Caco-2 (cell line): ENCODE measurements at regions not wholly inside any gene's neighbourhood (a gene's known extent, or its start where the extent isn't known, plus 50 kb on each side); places are given as distances from the start of the nearest gene placed in this dataset.
A peak's percentile ranks its signal among the peaks of the same experiment; 100 is the strongest.

Experiments used
- BruUV-seq: library from RNA; stranded (reverse); fragments of 400-500 nt; replicated peaks from 2 replicates; lab custom pipeline; 2021; lab: Mats Ljungman, UMichigan
- CTCF ChIA-PET: fragments of 300-600 bp; sonication (Branson Sonifier 250); formaldehyde crosslinking; loops from one replicate; lab custom pipeline; 2022; ENCODE audit warnings: antibody characterized with exemption; lab: Charles Lee
- POLR2A ChIA-PET: fragments of 300-600 bp; sonication (Branson Sonifier 250); formaldehyde crosslinking; loops from one replicate; lab custom pipeline; 2022; ENCODE audit warnings: antibody characterized with exemption; lab: Charles Lee
- DNase-seq, 2 experiments: peaks; one replicate each; pipeline versions ENCODE4 v3.0.0 to v3.0.0-alpha.2; 2020 to 2022
- H3K27me3 ChIP-seq: replicated peaks from 2 replicates; pipeline ENCODE4 v1.6.0; 2011; ENCODE audit warnings: low read length; ENCODE audit not compliant: control insufficient read depth, insufficient read depth
- H3K36me3 ChIP-seq: 2 replicates; pipeline ENCODE4 v1.5.1; 2011; ENCODE audit warnings: low read length; ENCODE audit not compliant: control insufficient read depth, insufficient read depth
- H3K4me1 ChIP-seq: fragments of 250-450 bp; sonication (Bioruptor Pico); 2 replicates; pipeline ENCODE4 v1.5.1; 2020; ENCODE audit warnings: mild to moderate bottlenecking
- H3K4me3 ChIP-seq: 2 replicates; pipeline ENCODE4 v1.5.1; 2011; ENCODE audit warnings: low read depth, mild to moderate bottlenecking, control low read depth, low read length
- H3K9me3 ChIP-seq: fragments of 250-450 bp; sonication (Bioruptor Pico); 2 replicates; pipeline ENCODE4 v1.5.1; 2020; ENCODE audit warnings: mild to moderate bottlenecking, moderate library complexity
- H3K27ac Mint-ChIP-seq: one replicate; pipeline ENCODE4 v1.8.0; 2022; ENCODE audit warnings: mixed read lengths; ENCODE audit not compliant: unreplicated experiment
- H3K27me3 Mint-ChIP-seq: one replicate; pipeline ENCODE4 v1.8.0; 2022; ENCODE audit warnings: mixed read lengths; ENCODE audit not compliant: insufficient read depth, unreplicated experiment
- H3K36me3 Mint-ChIP-seq: one replicate; pipeline ENCODE4 v1.8.0; 2022; ENCODE audit warnings: mild to moderate bottlenecking, mixed read lengths; ENCODE audit not compliant: insufficient read depth, unreplicated experiment
- H3K4me1 Mint-ChIP-seq: one replicate; pipeline ENCODE4 v1.8.0; 2022; ENCODE audit warnings: low read depth, mixed read lengths; ENCODE audit not compliant: unreplicated experiment
- H3K4me3 Mint-ChIP-seq: one replicate; pipeline ENCODE4 v1.8.0; 2022; ENCODE audit warnings: mild to moderate bottlenecking, moderate library complexity, mixed read lengths; ENCODE audit not compliant: unreplicated experiment
- H3K9me3 Mint-ChIP-seq: one replicate; pipeline ENCODE4 v1.8.0; 2022; ENCODE audit warnings: mixed read lengths; ENCODE audit not compliant: unreplicated experiment
- intact Hi-C: fragments of 100-400 bp; cut with micrococcal nuclease; formaldehyde crosslinking; loops from one replicate; pipeline ENCODE4 v1.10.0; 2022; ENCODE audit not compliant: unreplicated experiment
- TF ChIP-seq, protein P1 (sequence below), 2 experiments: fragments of 200-600 bp in 1 of 2; IDR thresholded peaks; 1 replicate in 1 of 2; 2 replicates in 1 of 2; pipeline versions ENCODE4 v1.5.1 to v1.8.0; 2011 to 2022; ENCODE audit warnings: antibody characterized with exemption in 1 of 2, control low read depth in 1 of 2, inconsistent platforms in 1 of 2, low read depth in 1 of 2, low read length in 1 of 2, mild to moderate bottlenecking in 1 of 2, moderate library complexity in 1 of 2; ENCODE audit not compliant: insufficient read depth in 1 of 2, severe bottlenecking in 1 of 2, unreplicated experiment in 1 of 2

DNA sequence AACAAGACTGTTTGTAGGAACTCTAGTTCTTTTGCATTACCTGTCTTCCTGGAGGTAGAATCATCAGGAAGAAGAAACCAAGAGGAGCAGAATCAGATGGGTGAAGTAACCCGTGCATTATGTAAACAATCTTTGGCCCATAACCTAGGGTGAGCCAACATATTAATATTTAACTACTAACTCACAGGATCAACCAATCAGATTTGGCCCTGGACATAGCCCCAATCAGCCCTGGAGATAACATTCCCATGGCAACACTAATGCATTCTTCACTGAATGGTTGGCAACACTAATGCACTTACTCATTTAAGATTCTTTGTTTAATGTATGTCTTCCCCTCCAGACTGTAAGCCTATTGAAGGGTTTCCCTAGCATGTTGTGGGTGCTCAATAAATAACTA, 72.0 kb upstream of the CTAGE1 start:
- H3K36me3 ChIP-seq: no peaks in the 10 kb centered on the region
- Mint-ChIP-seq H3K4me1 (peaks cover 57% of the 10 kb centered on the region), H3K27ac (peak overlapping the region; percentile 81), H3K27me3 (no peaks in the 10 kb centered on the region), H3K9me3 (peaks cover 8% of the 10 kb centered on the region), H3K36me3 (no peaks in the 10 kb centered on the region), H3K4me3 (no peak overlapping the region)
- H3K27me3 ChIP-seq: no peaks in the 10 kb centered on the region
- TF ChIP-seq, protein P1, sequence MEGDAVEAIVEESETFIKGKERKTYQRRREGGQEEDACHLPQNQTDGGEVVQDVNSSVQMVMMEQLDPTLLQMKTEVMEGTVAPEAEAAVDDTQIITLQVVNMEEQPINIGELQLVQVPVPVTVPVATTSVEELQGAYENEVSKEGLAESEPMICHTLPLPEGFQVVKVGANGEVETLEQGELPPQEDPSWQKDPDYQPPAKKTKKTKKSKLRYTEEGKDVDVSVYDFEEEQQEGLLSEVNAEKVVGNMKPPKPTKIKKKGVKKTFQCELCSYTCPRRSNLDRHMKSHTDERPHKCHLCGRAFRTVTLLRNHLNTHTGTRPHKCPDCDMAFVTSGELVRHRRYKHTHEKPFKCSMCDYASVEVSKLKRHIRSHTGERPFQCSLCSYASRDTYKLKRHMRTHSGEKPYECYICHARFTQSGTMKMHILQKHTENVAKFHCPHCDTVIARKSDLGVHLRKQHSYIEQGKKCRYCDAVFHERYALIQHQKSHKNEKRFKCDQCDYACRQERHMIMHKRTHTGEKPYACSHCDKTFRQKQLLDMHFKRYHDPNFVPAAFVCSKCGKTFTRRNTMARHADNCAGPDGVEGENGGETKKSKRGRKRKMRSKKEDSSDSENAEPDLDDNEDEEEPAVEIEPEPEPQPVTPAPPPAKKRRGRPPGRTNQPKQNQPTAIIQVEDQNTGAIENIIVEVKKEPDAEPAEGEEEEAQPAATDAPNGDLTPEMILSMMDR (IDR thresholded peaks at IDR 0.05; ENCODE audit: insufficient read depth in 1 of 2, low read depth in 1 of 2, low read length in 1 of 2, severe bottlenecking in 1 of 2, unreplicated experiment in 1 of 2): no peak
- peaks cover 47% of the 10 kb centered on the region for H3K4me1 ChIP-seq
- CTCF ChIA-PET: interaction anchor here (1.0 kb wide), 1 partner anchor 73 kb away, joined by 8 read pairs; no protein-coding TSS in a partner anchor
- BruUV-seq: no TSS peak
- H3K9me3 ChIP-seq: 0 out of 2 replicates have a peak, but pooled peaks cover 2% of the 10 kb centered on the region
- intact Hi-C loops: loop anchor here (1.0 to 10.0 kb wide), 6 partner anchors 18 to 495 kb away; no protein-coding TSS in a partner anchor
- POLR2A ChIA-PET: no interaction called here
- no peak overlapping the region for H3K4me3 ChIP-seq
- peak; percentile 77 to 80 for DNase-seq

DNA sequence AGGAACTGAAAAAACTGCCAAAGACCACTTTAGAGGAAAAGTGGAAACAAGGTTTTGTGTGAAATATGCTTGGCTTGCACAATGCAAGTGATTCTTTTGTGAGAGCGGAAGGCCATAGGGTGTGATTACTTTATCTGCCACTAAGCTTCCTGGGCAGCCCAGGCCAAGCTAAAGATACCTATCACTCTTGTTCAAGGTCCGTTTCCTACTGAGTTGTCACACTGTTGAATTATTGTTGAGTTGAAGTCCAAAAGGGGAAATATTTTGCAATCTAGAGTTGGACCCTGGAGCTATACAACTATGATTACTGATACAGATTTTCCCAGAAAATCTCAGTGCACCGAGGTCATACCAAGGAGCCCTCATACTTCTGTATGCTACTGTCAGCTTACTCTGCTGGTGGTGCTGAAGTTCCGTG, 72.7 kb upstream of the CTAGE1 start:
- 0 out of 2 replicates have a peak, but pooled peaks cover 2% of the 10 kb centered on the region for H3K9me3 ChIP-seq
- intact Hi-C loops: loop anchor here (1.0 to 10.0 kb wide), 4 partner anchors 66 to 496 kb away; no protein-coding TSS in a partner anchor
- peaks cover 56% of the 10 kb centered on the region for H3K4me1 Mint-ChIP-seq
- H3K4me1 ChIP-seq: peaks cover 48% of the 10 kb centered on the region
- ChIA-PET POLR2A (no interaction called here), CTCF (interaction anchor here (0.6 to 1.0 kb wide), 3 partner anchors 9 to 508 kb away, joined by 3 to 8 read pairs (median 3); no protein-coding TSS in a partner anchor)
- H3K36me3 Mint-ChIP-seq: no peaks in the 10 kb centered on the region
- no peak overlapping the region for H3K4me3 ChIP-seq
- TF ChIP-seq, protein P1 (IDR thresholded peaks at IDR 0.05; ENCODE audit: insufficient read depth in 1 of 2, low read depth in 1 of 2, low read length in 1 of 2, severe bottlenecking in 1 of 2, unreplicated experiment in 1 of 2): no peak
- no peaks in the 10 kb centered on the region for H3K27me3 Mint-ChIP-seq
- no peaks in the 10 kb centered on the region for H3K27me3 ChIP-seq
- no peak overlapping the region for H3K4me3 Mint-ChIP-seq
- DNase-seq: peak; percentile 46 to 73
- H3K9me3 Mint-ChIP-seq: peaks cover 8% of the 10 kb centered on the region
- H3K36me3 ChIP-seq: no peaks in the 10 kb centered on the region
- no TSS peak for BruUV-seq
- H3K27ac Mint-ChIP-seq: peak overlapping the region; percentile 81

DNA sequence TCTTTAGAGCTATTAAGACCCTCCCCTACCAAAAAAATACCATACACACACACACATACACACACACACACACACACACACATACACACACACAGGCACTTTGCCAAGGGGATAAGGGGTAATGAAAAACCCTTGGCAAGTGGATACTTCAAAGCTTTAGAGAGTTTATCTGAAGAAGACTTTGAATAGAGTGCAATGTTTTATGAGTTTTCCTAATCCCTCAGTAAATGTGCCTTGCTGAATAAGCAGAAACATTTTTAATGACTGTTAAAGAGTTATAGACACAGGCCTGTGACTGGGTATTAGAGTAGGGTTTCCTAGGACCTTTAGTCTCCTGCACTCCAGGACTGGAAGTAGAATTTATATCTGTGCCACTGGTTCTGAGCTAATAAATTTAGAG, 75.5 kb upstream of the CTAGE1 start:
- Mint-ChIP-seq H3K27ac (peak overlapping the region; percentile 76), H3K4me3 (peak overlapping the region; percentile 19), H3K36me3 (no peaks in the 10 kb centered on the region), H3K9me3 (peaks cover 24% of the 10 kb centered on the region), H3K4me1 (peaks cover 49% of the 10 kb centered on the region), H3K27me3 (no peaks in the 10 kb centered on the region)
- TF ChIP-seq, protein P1 (IDR thresholded peaks at IDR 0.05; ENCODE audit: insufficient read depth in 1 of 2, low read depth in 1 of 2, low read length in 1 of 2, severe bottlenecking in 1 of 2, unreplicated experiment in 1 of 2): no peak
- Histone ChIP-seq H3K4me1 (peaks cover 48% of the 10 kb centered on the region), H3K36me3 (no peaks in the 10 kb centered on the region), H3K4me3 (no peak overlapping the region), H3K9me3 (peaks cover 14% of the 10 kb centered on the region), H3K27me3 (no peaks in the 10 kb centered on the region)
- no TSS peak for BruUV-seq
- POLR2A ChIA-PET: interaction anchor here (0.6 to 1.1 kb wide), 2 partner anchors 27 to 890 kb away, joined by 4 to 5 read pairs; no protein-coding TSS in a partner anchor
- intact Hi-C loops: loop anchor here (10.0 kb wide), 2 partner anchors 68 to 498 kb away; no protein-coding TSS in a partner anchor
- CTCF ChIA-PET: interaction anchor here (0.8 to 1.7 kb wide), 3 partner anchors 27 to 70 kb away, joined by 3 to 6 read pairs (median 4); no protein-coding TSS in a partner anchor
- DNase-seq: peak; percentile 53 to 54
